B cell (primary cell): ENCODE measurements at regions not wholly inside any gene's neighbourhood (a gene's known extent, or its start where the extent isn't known, plus 50 kb on each side); places are given as distances from the start of the nearest gene placed in this dataset.

Experiments
- ATAC-seq: fragments of 200-7000 bp; cut with Tn5 transposase; one replicate; pipeline ENCODE4 v1.10.0; 2021; ENCODE audit warnings: low read depth, mild to moderate bottlenecking, moderate number of reproducible peaks, moderate library complexity
- CTCF ChIA-PET: fragments of 350-600 bp; sonication (Branson Sonifier 250); formaldehyde crosslinking; loops from one replicate; lab custom pipeline; 2021; ENCODE audit warnings: antibody characterized with exemption, inconsistent platforms; lab: Charles Lee
- POLR2A ChIA-PET: fragments of 350-600 bp; sonication (Branson Sonifier 250); formaldehyde crosslinking; loops from one replicate; lab custom pipeline; 2021; ENCODE audit warnings: antibody characterized with exemption; lab: Charles Lee
- DNase-seq: peaks from one replicate; pipeline ENCODE4 v3.0.0; 2013
- H2AFZ ChIP-seq: 2 replicates; pipeline ENCODE4 v1.6.1; 2012; ENCODE audit warnings: mild to moderate bottlenecking, low read depth, low read length; ENCODE audit not compliant: insufficient read depth, poor library complexity, severe bottlenecking
- H3K27ac ChIP-seq, 2 donors: 1 replicate in 1 of 2; 2 replicates in 1 of 2; pipeline ENCODE4 v1.5.1; 2012 to 2013; ENCODE audit warnings: low read length in 2 of 2, mild to moderate bottlenecking in 2 of 2, moderate library complexity in 1 of 2
- H3K27me3 ChIP-seq, 4 experiments: fragments of 200-600 bp in 1 of 4; sonication (generic) in 1 of 4; replicated peaks in 1 of 4; 1 replicate in 2 of 4; 2 replicates in 2 of 4; pipeline versions ENCODE4 v1.6.1 to v1.7.0; 2013 to 2016; ENCODE audit warnings: low read length in 3 of 4, mild to moderate bottlenecking in 2 of 4, mixed read lengths in 1 of 4, moderate library complexity in 1 of 4; ENCODE audit not compliant: insufficient read depth in 4 of 4, control insufficient read depth in 3 of 4; ENCODE audit errors: control extremely low read depth in 1 of 4
- H3K36me3 ChIP-seq, 2 experiments: replicated peaks in 1 of 2; 1 replicate in 1 of 2; 2 replicates in 1 of 2; pipeline versions ENCODE4 v1.6.1 to v1.7.1; 2013; ENCODE audit warnings: low read length in 1 of 2; ENCODE audit not compliant: insufficient read depth in 2 of 2, control insufficient read depth in 1 of 2; ENCODE audit errors: control extremely low read depth in 1 of 2, extremely low read depth in 1 of 2
- H3K4me1 ChIP-seq, 2 donors: fragments of 200-600 bp in 1 of 2; sonication (generic) in 1 of 2; 1 replicate in 1 of 2; 2 replicates in 1 of 2; pipeline versions ENCODE4 v1.5.1 to v1.6.1; 2013 to 2017; ENCODE audit warnings: low read length in 2 of 2; ENCODE audit not compliant: control insufficient read depth in 2 of 2, insufficient read depth in 2 of 2
- H3K4me2 ChIP-seq: replicated peaks from 2 replicates; pipeline ENCODE3; 2012; ENCODE audit warnings: mild to moderate bottlenecking, low read depth, low read length; ENCODE audit not compliant: poor library complexity, severe bottlenecking
- H3K4me3 ChIP-seq, 5 experiments: fragments of 200-600 bp in 1 of 5; sonication (generic) in 1 of 5; 1 replicate in 3 of 5; 2 replicates in 2 of 5; pipeline versions ENCODE4 v1.5.1 to v1.7.0; 2011 to 2016; ENCODE audit warnings: low read length in 4 of 5, mild to moderate bottlenecking in 4 of 5, low read depth in 2 of 5, control low read depth in 1 of 5, moderate library complexity in 1 of 5; ENCODE audit not compliant: insufficient read depth in 1 of 5; ENCODE audit errors: control extremely low read depth in 1 of 5, extremely low read depth in 1 of 5
- H3K79me2 ChIP-seq: fragments of 200-600 bp; sonication (generic); one replicate; pipeline ENCODE4 v1.6.0; 2016; ENCODE audit warnings: low read length; ENCODE audit not compliant: control insufficient read depth, insufficient read depth
- H3K9ac ChIP-seq: fragments of 200-600 bp; sonication (generic); 2 replicates; pipeline ENCODE4 v1.6.1; 2017; ENCODE audit warnings: mild to moderate bottlenecking, low read length, moderate library complexity
- H3K9me3 ChIP-seq, 3 donors: one replicate each; pipeline versions ENCODE4 v1.6.1 to v1.7.1; 2013; ENCODE audit warnings: low read length in 2 of 3; ENCODE audit not compliant: control insufficient read depth in 2 of 3, insufficient read depth in 1 of 3; ENCODE audit errors: control extremely low read depth in 1 of 3
- H4K20me1 ChIP-seq: 2 replicates; pipeline ENCODE4 v1.6.0; 2012; ENCODE audit warnings: mild to moderate bottlenecking, low read length; ENCODE audit not compliant: insufficient read depth, control insufficient read depth, poor library complexity, severe bottlenecking
- H3K27ac Mint-ChIP-seq: one replicate; pipeline ENCODE4 v1.8.0; 2021; ENCODE audit warnings: mixed read lengths
- H3K27me3 Mint-ChIP-seq: one replicate; pipeline ENCODE4 v1.8.0; 2021; ENCODE audit warnings: mixed read lengths
- H3K4me1 Mint-ChIP-seq: one replicate; pipeline ENCODE4 v1.8.0; 2021; ENCODE audit warnings: mixed read lengths
- H3K4me3 Mint-ChIP-seq: one replicate; pipeline ENCODE4 v1.8.0; 2021; ENCODE audit warnings: mixed read lengths
- H3K9me3 Mint-ChIP-seq: one replicate; pipeline ENCODE4 v1.8.0; 2022; ENCODE audit warnings: mixed read lengths; ENCODE audit not compliant: insufficient read depth
- CTCF ChIP-seq: fragments of 200-600 bp; IDR thresholded peaks from one replicate; pipeline ENCODE4 v1.8.0; 2022; ENCODE audit warnings: antibody characterized with exemption, mild to moderate bottlenecking
- EZH2 ChIP-seq: IDR thresholded peaks from 2 replicates; pipeline ENCODE4 v1.6.1; 2012; ENCODE audit warnings: borderline replicate concordance, low read depth, mild to moderate bottlenecking, moderate library complexity, low read length; ENCODE audit not compliant: insufficient read depth, poor library complexity, severe bottlenecking
- WGBS: methylation state at CpG from one replicate; pipeline ENCODE4 v1.1.5; 2013; ENCODE audit warnings: missing lambda C conversion rate; ENCODE audit not compliant: insufficient coverage; 5-methylcytosine and 5-hydroxymethylcytosine counted together
- intact Hi-C: fragments of 100-400 bp; cut with micrococcal nuclease; formaldehyde crosslinking; loops from one replicate; pipeline ENCODE4 v1.10.0; 2022

DNA sequence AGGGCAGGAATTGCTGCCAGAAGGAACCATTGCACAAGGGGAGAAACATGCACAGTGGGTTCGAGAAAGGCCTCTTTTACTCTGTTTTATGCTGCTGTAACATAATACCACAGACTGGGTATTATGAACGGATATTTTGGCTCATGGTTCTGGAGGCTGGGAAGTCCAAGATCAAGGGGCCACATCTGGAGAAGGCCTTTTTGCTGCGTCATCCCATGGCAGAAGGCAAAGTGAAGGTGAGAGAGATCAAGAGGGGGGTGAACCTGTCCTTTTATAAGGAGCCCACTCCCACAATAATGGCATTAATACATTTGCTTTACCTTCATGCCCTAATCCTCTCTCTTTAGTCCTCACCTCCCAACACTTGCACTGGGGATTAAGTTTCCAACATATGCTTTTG is 136.9 kb upstream of the ALDH1B1 start:
- no peak for DNase-seq
- CTCF ChIA-PET: no interaction called here
- intact Hi-C loops: no loop called here
- no peaks in the 10 kb centered on the region for H4K20me1 ChIP-seq
- H3K27ac ChIP-seq: no peak overlapping the region
- H3K36me3 ChIP-seq: no peaks in the 10 kb centered on the region
- H3K79me2 ChIP-seq: no peaks in the 10 kb centered on the region
- TF ChIP-seq CTCF (no peak), EZH2 (no peak)
- H3K4me1 ChIP-seq: no peaks in the 10 kb centered on the region
- no peak overlapping the region for H3K27ac Mint-ChIP-seq
- H2AFZ ChIP-seq: no peak overlapping the region
- ATAC-seq: no peak
- peaks cover 23% of the 10 kb centered on the region for H3K27me3 Mint-ChIP-seq
- H3K4me3 ChIP-seq: no peak overlapping the region
- H3K4me3 Mint-ChIP-seq: no peak overlapping the region
- no peak overlapping the region for H3K4me2 ChIP-seq
- POLR2A ChIA-PET: no interaction called here
- peaks cover 2% of the 10 kb centered on the region for H3K9me3 Mint-ChIP-seq
- peaks cover 0 to 2% (median 0%) of the 10 kb centered on the region in 4 experiments for H3K27me3 ChIP-seq
- WGBS: 100% methylated on average over 1 of the region's 3 CpGs
- no peak overlapping the region for H3K9ac ChIP-seq
- no peaks in the 10 kb centered on the region for H3K9me3 ChIP-seq
- H3K4me1 Mint-ChIP-seq: no peaks in the 10 kb centered on the region

GRCh38 chr9:38254756-38255155 is 137.7 kb upstream of the ALDH1B1 start:
- CTCF ChIA-PET: no interaction called here
- H3K9ac ChIP-seq: no peak overlapping the region
- H3K27ac ChIP-seq: no peak overlapping the region
- Mint-ChIP-seq H3K4me3 (no peak overlapping the region), H3K27ac (no peak overlapping the region), H3K9me3 (peaks cover under 1% of the 10 kb centered on the region), H3K27me3 (peaks cover 20% of the 10 kb centered on the region), H3K4me1 (no peaks in the 10 kb centered on the region)
- H3K36me3 ChIP-seq: no peaks in the 10 kb centered on the region
- H3K79me2 ChIP-seq: no peaks in the 10 kb centered on the region
- H3K4me2 ChIP-seq: no peak overlapping the region
- H3K4me3 ChIP-seq: no peak overlapping the region
- intact Hi-C loops: no loop called here
- no peak overlapping the region for H2AFZ ChIP-seq
- no peaks in the 10 kb centered on the region for H3K9me3 ChIP-seq
- WGBS: no CpG with 5 or more reads among the region's 2 CpGs
- no peak for TF ChIP-seq CTCF
- TF ChIP-seq EZH2: no peak
- POLR2A ChIA-PET: no interaction called here
- H4K20me1 ChIP-seq: no peaks in the 10 kb centered on the region
- peaks cover 0 to 2% (median 0%) of the 10 kb centered on the region in 4 experiments for H3K27me3 ChIP-seq
- ATAC-seq (no peak), DNase-seq (no peak)
- H3K4me1 ChIP-seq: no peaks in the 10 kb centered on the region
